ENCODE measurements at regions not wholly inside any gene's neighbourhood (a gene's known extent, or its start where the extent isn't known, plus 50 kb on each side); places are given as distances from the start of the nearest gene placed in this dataset.

DNA sequence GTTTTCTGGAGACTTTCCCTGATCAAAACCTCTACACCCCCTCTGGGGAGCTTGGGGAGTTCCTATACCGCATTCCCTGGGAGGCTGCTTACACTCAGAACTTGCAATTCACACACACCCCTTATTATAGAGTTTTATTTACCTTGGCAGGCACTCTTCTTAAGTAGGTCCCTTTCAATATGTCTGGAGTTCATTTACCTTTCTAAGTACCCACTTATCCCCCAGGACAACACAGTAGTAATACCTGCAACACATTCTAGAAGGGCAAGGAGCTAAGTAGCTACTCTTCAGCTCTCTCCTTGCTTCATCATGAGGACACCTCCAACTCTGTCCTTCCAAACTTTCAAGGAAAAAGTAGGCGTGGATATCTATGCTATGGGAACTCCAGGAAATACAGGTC, 127.8 kb upstream of the ANO3 start:
- TF ChIP-seq, protein P1, sequence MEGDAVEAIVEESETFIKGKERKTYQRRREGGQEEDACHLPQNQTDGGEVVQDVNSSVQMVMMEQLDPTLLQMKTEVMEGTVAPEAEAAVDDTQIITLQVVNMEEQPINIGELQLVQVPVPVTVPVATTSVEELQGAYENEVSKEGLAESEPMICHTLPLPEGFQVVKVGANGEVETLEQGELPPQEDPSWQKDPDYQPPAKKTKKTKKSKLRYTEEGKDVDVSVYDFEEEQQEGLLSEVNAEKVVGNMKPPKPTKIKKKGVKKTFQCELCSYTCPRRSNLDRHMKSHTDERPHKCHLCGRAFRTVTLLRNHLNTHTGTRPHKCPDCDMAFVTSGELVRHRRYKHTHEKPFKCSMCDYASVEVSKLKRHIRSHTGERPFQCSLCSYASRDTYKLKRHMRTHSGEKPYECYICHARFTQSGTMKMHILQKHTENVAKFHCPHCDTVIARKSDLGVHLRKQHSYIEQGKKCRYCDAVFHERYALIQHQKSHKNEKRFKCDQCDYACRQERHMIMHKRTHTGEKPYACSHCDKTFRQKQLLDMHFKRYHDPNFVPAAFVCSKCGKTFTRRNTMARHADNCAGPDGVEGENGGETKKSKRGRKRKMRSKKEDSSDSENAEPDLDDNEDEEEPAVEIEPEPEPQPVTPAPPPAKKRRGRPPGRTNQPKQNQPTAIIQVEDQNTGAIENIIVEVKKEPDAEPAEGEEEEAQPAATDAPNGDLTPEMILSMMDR (IDR thresholded peaks at IDR 0.05) = no peak
- TF ChIP-seq POLR2A (IDR thresholded peaks at IDR 0.05) = no peak

All from adrenal gland (tissue), 5 donors.